GM12878 (cell line): ENCODE measurements at regions not wholly inside any gene's neighbourhood (a gene's known extent, or its start where the extent isn't known, plus 50 kb on each side); places are given as distances from the start of the nearest gene placed in this dataset.

ENCODE experiments used
- ATAC-seq: fragments of 200-7000 bp; cut with Tn5 transposase; 3 replicates; pipeline ENCODE4 v1.9.1; 2020; ENCODE audit warnings: mild to moderate bottlenecking, moderate library complexity
- BruUV-seq: library from RNA; stranded (reverse); fragments of 400-500 nt; replicated peaks from 2 replicates; lab custom pipeline; 2021; lab: Mats Ljungman, UMichigan
- CTCF ChIA-PET: fragments of 300-600 bp; sonication (Branson Sonifier 250); formaldehyde crosslinking; extraction: SDS; loops from one replicate; lab custom pipeline; 2021; ENCODE audit warnings: inconsistent platforms; lab: Yijun Ruan, JAX
- POLR2A ChIA-PET: fragments of 350-600 bp; formaldehyde crosslinking; extraction: SDS; loops from one replicate; lab custom pipeline; 2021; ENCODE audit warnings: inconsistent platforms; lab: Charles Lee
- RAD21 ChIA-PET: fragments of 300-600 bp; sonication (Branson Sonifier 250); formaldehyde crosslinking; loops from one replicate; lab custom pipeline; 2023; ENCODE audit warnings: antibody characterized with exemption; ENCODE audit not compliant: unreplicated experiment; lab: Charles Lee
- SMC1A ChIA-PET: fragments of 300-600 bp; sonication (Branson Sonifier 250); formaldehyde crosslinking; loops from one replicate; lab custom pipeline; 2023; ENCODE audit not compliant: unreplicated experiment, uncharacterized antibody; lab: Charles Lee
- DNase-seq: peaks from one replicate; pipeline ENCODE4 v3.0.0-alpha.2; 2011; ENCODE audit warnings: low read depth, low spot score
- FAIRE-seq: peaks from 3 replicates; lab custom pipeline; 2011; peaks lifted over from hg19 to GRCh38; lab: Jason Lieb, UNC
- H2AFZ ChIP-seq: 2 replicates; pipeline ENCODE4 v1.6.0; 2011; ENCODE audit warnings: low read depth, low read length, control low read depth; ENCODE audit not compliant: control insufficient read depth
- H3K27ac ChIP-seq: 2 replicates; pipeline ENCODE4 v1.5.1; 2011; ENCODE audit warnings: control low read depth; ENCODE audit not compliant: control insufficient read depth, insufficient read depth
- H3K27me3 ChIP-seq, 2 experiments: replicated peaks in 1 of 2; 2 replicates each; pipeline versions ENCODE4 v1.6.0 to v1.6.1; 2011; ENCODE audit warnings: low read length in 1 of 2; ENCODE audit not compliant: control insufficient read depth in 2 of 2, insufficient read depth in 2 of 2
- H3K36me3 ChIP-seq, 2 experiments: 2 replicates each; pipeline ENCODE4 v1.5.1; 2011; ENCODE audit warnings: low read length in 1 of 2; ENCODE audit not compliant: control insufficient read depth in 2 of 2, insufficient read depth in 2 of 2
- H3K4me1 ChIP-seq: 2 replicates; pipeline ENCODE4 v1.6.1; 2011; ENCODE audit warnings: mild to moderate bottlenecking, low read length, moderate library complexity, mixed read lengths; ENCODE audit not compliant: control insufficient read depth, insufficient read depth
- H3K4me2 ChIP-seq: 2 replicates; pipeline ENCODE4 v1.6.0; 2011; ENCODE audit warnings: control low read depth; ENCODE audit not compliant: control insufficient read depth, insufficient read depth
- H3K4me3 ChIP-seq: fragments of 200-600 bp; sonication (generic); 2 replicates; pipeline ENCODE4 v1.5.1; 2016
- H3K79me2 ChIP-seq: 2 replicates; pipeline ENCODE4 v1.6.0; 2011; ENCODE audit warnings: low read length; ENCODE audit not compliant: control insufficient read depth, insufficient read depth
- H3K9ac ChIP-seq: 2 replicates; pipeline ENCODE4 v1.8.0; 2011; ENCODE audit warnings: low read length, control low read depth, mixed read lengths; ENCODE audit not compliant: control insufficient read depth, insufficient read depth
- H3K9me3 ChIP-seq: replicated peaks from 3 replicates; pipeline ENCODE4 v1.5.1; 2011; ENCODE audit warnings: mild to moderate bottlenecking, low read length; ENCODE audit not compliant: control insufficient read depth, insufficient read depth
- H4K20me1 ChIP-seq: 2 replicates; pipeline ENCODE4 v1.6.0; 2011; ENCODE audit not compliant: control insufficient read depth, insufficient read depth
- EP300 ChIP-seq, 2 experiments: fragments of 150-350 bp in 1 of 2; IDR thresholded peaks; 2 replicates each; pipeline ENCODE4 v1.6.1; 2011 to 2012; ENCODE audit warnings: low read depth in 2 of 2, low read length in 2 of 2, borderline replicate concordance in 1 of 2, improper control_type of control experiment in 1 of 2, inconsistent platforms in 1 of 2; ENCODE audit not compliant: control insufficient read depth in 1 of 2
- FOXK2 ChIP-seq: fragments of 450-650 bp; IDR thresholded peaks from 2 replicates; pipeline ENCODE4 v1.6.1; 2017; ENCODE audit warnings: mild to moderate bottlenecking, moderate library complexity
- HCFC1 ChIP-seq: fragments of 150-350 bp; IDR thresholded peaks from 2 replicates; pipeline ENCODE4 v1.6.1; 2014; ENCODE audit warnings: low read length
- JUND ChIP-seq: IDR thresholded peaks from 2 replicates; pipeline ENCODE4 v1.6.1; 2012; ENCODE audit warnings: low read depth, mild to moderate bottlenecking, low read length, improper control_type of control experiment, moderate library complexity
- MEF2A ChIP-seq: IDR thresholded peaks from 2 replicates; pipeline ENCODE4 v1.6.1; 2011; ENCODE audit warnings: low read depth, mild to moderate bottlenecking, low read length, moderate library complexity; ENCODE audit not compliant: insufficient read depth
- NFXL1 ChIP-seq: fragments of 450-650 bp; IDR thresholded peaks from 2 replicates; pipeline ENCODE4 v1.6.1; 2017; ENCODE audit warnings: antibody characterized with exemption, mild to moderate bottlenecking, borderline replicate concordance
- NR2C1 ChIP-seq: fragments of 450-650 bp; IDR thresholded peaks from 2 replicates; pipeline ENCODE4 v1.6.1; 2017; ENCODE audit warnings: antibody characterized with exemption, mild to moderate bottlenecking, moderate library complexity
- NR2F1 ChIP-seq: fragments of 450-650 bp; conservative IDR thresholded peaks from 2 replicates; pipeline ENCODE4 v1.6.1; 2017; ENCODE audit warnings: mild to moderate bottlenecking
- RFX5 ChIP-seq: IDR thresholded peaks from 2 replicates; pipeline ENCODE4 v1.6.1; 2011; ENCODE audit warnings: low read depth, low read length, improper control_type of control experiment
- SIN3A ChIP-seq: IDR thresholded peaks from 2 replicates; pipeline ENCODE4 v1.6.1; 2012; ENCODE audit warnings: low read depth, low read length, improper control_type of control experiment
- TARDBP ChIP-seq: IDR thresholded peaks from 2 replicates; pipeline ENCODE4 v1.6.1; 2016; ENCODE audit warnings: borderline replicate concordance
- WGBS: methylation state at CpG from one replicate; pipeline ENCODE4 v1.1.6; 2016; ENCODE audit warnings: low lambda C conversion rate; ENCODE audit not compliant: insufficient replicate concordance, insufficient coverage; ENCODE audit errors: missing lambda C conversion rate; 5-methylcytosine and 5-hydroxymethylcytosine counted together
- in situ Hi-C: fragments of 300-500 bp; cut with MboI; formaldehyde crosslinking; loops from 9 replicates; pipeline ENCODE4 v1.14.3; 2018; ENCODE audit warnings: mixed read lengths
- intact Hi-C: fragments of 100-400 bp; cut with micrococcal nuclease; formaldehyde crosslinking; loops from one replicate; pipeline ENCODE4 v1.14.2; 2022; ENCODE audit not compliant: unreplicated experiment
- TF ChIP-seq, protein P1 (sequence below): fragments of 450-650 bp; IDR thresholded peaks from 2 replicates; pipeline ENCODE4 v1.6.1; 2014; ENCODE audit warnings: mild to moderate bottlenecking
- TF ChIP-seq, protein P2 (sequence below): IDR thresholded peaks from 2 replicates; pipeline ENCODE4 v1.6.1; 2011; ENCODE audit warnings: borderline replicate concordance, low read depth, mild to moderate bottlenecking, moderate library complexity, low read length; ENCODE audit not compliant: insufficient read depth, poor library complexity, severe bottlenecking
- TF ChIP-seq, protein P3 (sequence below): fragments of 150-350 bp; IDR thresholded peaks from 2 replicates; pipeline ENCODE4 v1.6.1; 2014; ENCODE audit warnings: mild to moderate bottlenecking, low read depth, low read length
- TF ChIP-seq, protein P4 (sequence below): IDR thresholded peaks from 2 replicates; pipeline ENCODE4 v1.6.1; 2011; ENCODE audit warnings: low read depth, mild to moderate bottlenecking, low read length, moderate library complexity, borderline replicate concordance; ENCODE audit errors: extremely low read depth

DNA sequence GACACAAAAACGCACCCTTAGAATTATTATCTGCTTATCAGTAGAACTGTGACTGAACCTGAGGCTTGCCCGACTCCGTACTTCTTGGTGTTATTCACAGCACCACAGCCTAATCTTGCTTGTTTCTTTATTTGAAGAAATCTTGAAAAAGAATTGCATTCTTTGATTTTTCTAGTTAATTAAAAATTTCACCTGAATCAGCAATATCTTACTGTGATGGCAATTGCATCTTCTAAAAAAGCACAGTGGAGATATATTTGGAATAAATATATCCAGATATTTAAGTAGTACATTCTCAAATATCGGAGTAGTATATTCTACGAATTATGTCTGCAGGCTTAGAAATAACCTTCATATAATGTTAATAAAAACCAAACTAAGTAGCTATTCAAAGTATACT lies 90.1 kb upstream of the LYSMD4 start:
- no peak for ATAC-seq
- H3K27ac ChIP-seq: no peak overlapping the region
- no peak for DNase-seq
- ChIA-PET RAD21 (no interaction called here), SMC1A (interaction anchor here (1.1 kb wide), 1 partner anchor 31 kb away, joined by 3 read pairs; no protein-coding TSS in a partner anchor), CTCF (no interaction called here), POLR2A (no interaction called here)
- no peak overlapping the region for H2AFZ ChIP-seq
- H3K27me3 ChIP-seq: no peaks in the 10 kb centered on the region
- no peak overlapping the region for H3K4me2 ChIP-seq
- FAIRE-seq: no peak
- BruUV-seq: no TSS peak
- H3K4me1 ChIP-seq: no peaks in the 10 kb centered on the region
- WGBS: 90% methylated on average over 5 of the region's 5 CpGs
- no peak for TF ChIP-seq TARDBP
- no peak for TF ChIP-seq EP300 (IDR thresholded peaks at IDR 0.05; ENCODE audit: borderline replicate concordance in 1 of 2, control insufficient read depth in 1 of 2, low read depth in 2 of 2, low read length in 2 of 2)
- TF ChIP-seq MEF2A: no peak
- TF ChIP-seq, protein P1, sequence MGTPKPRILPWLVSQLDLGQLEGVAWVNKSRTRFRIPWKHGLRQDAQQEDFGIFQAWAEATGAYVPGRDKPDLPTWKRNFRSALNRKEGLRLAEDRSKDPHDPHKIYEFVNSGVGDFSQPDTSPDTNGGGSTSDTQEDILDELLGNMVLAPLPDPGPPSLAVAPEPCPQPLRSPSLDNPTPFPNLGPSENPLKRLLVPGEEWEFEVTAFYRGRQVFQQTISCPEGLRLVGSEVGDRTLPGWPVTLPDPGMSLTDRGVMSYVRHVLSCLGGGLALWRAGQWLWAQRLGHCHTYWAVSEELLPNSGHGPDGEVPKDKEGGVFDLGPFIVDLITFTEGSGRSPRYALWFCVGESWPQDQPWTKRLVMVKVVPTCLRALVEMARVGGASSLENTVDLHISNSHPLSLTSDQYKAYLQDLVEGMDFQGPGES: no peak
- TF ChIP-seq SIN3A: no peak
- no peak for TF ChIP-seq HCFC1
- no peak for TF ChIP-seq NFXL1
- TF ChIP-seq, protein P2, sequence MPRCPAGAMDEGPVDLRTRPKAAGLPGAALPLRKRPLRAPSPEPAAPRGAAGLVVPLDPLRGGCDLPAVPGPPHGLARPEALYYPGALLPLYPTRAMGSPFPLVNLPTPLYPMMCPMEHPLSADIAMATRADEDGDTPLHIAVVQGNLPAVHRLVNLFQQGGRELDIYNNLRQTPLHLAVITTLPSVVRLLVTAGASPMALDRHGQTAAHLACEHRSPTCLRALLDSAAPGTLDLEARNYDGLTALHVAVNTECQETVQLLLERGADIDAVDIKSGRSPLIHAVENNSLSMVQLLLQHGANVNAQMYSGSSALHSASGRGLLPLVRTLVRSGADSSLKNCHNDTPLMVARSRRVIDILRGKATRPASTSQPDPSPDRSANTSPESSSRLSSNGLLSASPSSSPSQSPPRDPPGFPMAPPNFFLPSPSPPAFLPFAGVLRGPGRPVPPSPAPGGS: no peak
- TF ChIP-seq NR2C1: no peak
- TF ChIP-seq, protein P3, sequence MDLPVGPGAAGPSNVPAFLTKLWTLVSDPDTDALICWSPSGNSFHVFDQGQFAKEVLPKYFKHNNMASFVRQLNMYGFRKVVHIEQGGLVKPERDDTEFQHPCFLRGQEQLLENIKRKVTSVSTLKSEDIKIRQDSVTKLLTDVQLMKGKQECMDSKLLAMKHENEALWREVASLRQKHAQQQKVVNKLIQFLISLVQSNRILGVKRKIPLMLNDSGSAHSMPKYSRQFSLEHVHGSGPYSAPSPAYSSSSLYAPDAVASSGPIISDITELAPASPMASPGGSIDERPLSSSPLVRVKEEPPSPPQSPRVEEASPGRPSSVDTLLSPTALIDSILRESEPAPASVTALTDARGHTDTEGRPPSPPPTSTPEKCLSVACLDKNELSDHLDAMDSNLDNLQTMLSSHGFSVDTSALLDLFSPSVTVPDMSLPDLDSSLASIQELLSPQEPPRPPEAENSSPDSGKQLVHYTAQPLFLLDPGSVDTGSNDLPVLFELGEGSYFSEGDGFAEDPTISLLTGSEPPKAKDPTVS: no peak
- no peak for TF ChIP-seq RFX5
- TF ChIP-seq, protein P4, sequence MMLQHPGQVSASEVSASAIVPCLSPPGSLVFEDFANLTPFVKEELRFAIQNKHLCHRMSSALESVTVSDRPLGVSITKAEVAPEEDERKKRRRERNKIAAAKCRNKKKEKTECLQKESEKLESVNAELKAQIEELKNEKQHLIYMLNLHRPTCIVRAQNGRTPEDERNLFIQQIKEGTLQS: no peak
- no peak for TF ChIP-seq NR2F1
- no peak for TF ChIP-seq FOXK2
- no peak for TF ChIP-seq JUND
- no peak overlapping the region for H3K9ac ChIP-seq
- no peak overlapping the region for H3K4me3 ChIP-seq
- no peaks in the 10 kb centered on the region; a peak in 2 of 4 replicates for H3K36me3 ChIP-seq
- no peaks in the 10 kb centered on the region for H3K79me2 ChIP-seq
- intact Hi-C loops: no loop called here
- no peaks in the 10 kb centered on the region for H4K20me1 ChIP-seq
- H3K9me3 ChIP-seq: no peaks in the 10 kb centered on the region; the same call in 2 of the 3 replicates
- in situ Hi-C loops: no loop called here
